Activated naive CD4-positive, alpha-beta T cell treated with anti-CD3 and anti-CD28 coated beads, Interleukin-2, amount 50 U/mL, for 24 hours (primary cell): ENCODE measurements at regions not wholly inside any gene's neighbourhood (a gene's known extent, or its start where the extent isn't known, plus 50 kb on each side); places are given as distances from the start of the nearest gene placed in this dataset.
"Not testable (repeated sequence)": the region's sequence is repeated elsewhere in the genome, so short reads cannot be mapped to it uniquely, and the experiment has no call there.

ENCODE experiments used
- H3K27ac Mint-ChIP-seq: one replicate; pipeline ENCODE4 v1.8.0; 2021; ENCODE audit warnings: mild to moderate bottlenecking, mixed read lengths
- H3K27me3 Mint-ChIP-seq: one replicate; pipeline ENCODE4 v1.8.0; 2021; ENCODE audit warnings: mixed read lengths
- H3K36me3 Mint-ChIP-seq: one replicate; pipeline ENCODE4 v1.8.0; 2021; ENCODE audit warnings: mixed read lengths
- H3K4me1 Mint-ChIP-seq: one replicate; pipeline ENCODE4 v1.8.0; 2021; ENCODE audit warnings: mixed read lengths
- H3K4me3 Mint-ChIP-seq: one replicate; pipeline ENCODE4 v1.8.0; 2021; ENCODE audit warnings: mild to moderate bottlenecking, mixed read lengths
- H3K9me3 Mint-ChIP-seq: one replicate; pipeline ENCODE4 v1.8.0; 2021; ENCODE audit warnings: mixed read lengths

DNA sequence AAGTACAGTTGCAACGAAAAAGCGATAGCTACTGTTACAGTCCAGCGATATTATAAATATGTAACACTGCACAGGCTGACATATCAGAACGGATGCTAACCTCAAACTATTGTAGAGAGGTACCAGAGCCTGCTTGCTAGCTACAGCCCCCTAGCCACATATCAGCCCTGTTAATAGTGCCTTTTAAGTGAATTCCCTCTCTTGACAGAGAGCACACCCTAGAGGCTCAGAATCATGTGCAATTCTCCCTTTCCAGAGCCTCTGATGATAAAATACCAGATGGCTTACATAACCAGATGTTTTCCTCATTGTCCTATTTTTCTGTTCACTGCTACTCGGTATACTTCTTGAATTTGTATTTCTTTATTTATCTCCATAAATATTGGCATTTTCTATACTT is 960.7 kb upstream of the CELF2 start:
- Mint-ChIP-seq H3K4me3 (no peak overlapping the region), H3K4me1 (no peaks in the 10 kb centered on the region), H3K27me3 (peaks cover 10% of the 10 kb centered on the region), H3K36me3 (no peaks in the 10 kb centered on the region), H3K9me3 (peaks cover 4% of the 10 kb centered on the region), H3K27ac (no peak overlapping the region)

DNA sequence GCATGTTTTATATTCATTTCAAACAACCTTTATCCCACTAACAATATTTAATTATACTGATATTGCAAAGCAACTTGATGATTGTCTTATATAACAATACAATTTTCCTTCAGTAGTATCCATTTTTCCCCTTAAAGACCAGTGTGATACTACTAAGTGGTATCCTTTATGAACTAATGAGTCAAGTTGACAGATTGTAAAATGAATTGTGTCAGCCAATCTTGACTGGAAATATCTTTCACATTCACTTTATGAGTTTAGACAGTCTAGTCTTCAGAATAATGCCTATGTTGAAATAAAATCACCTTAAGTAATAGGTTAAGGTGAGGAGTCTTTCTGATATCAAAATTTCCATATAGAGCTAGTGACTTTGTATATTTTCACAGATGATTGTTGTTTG is 950.0 kb upstream of the CELF2 start:
- Mint-ChIP-seq H3K9me3 (no peaks in the 10 kb centered on the region), H3K4me1 (no peaks in the 10 kb centered on the region), H3K36me3 (no peaks in the 10 kb centered on the region), H3K27me3 (no peaks in the 10 kb centered on the region), H3K4me3 (no peak overlapping the region), H3K27ac (no peak overlapping the region)

DNA sequence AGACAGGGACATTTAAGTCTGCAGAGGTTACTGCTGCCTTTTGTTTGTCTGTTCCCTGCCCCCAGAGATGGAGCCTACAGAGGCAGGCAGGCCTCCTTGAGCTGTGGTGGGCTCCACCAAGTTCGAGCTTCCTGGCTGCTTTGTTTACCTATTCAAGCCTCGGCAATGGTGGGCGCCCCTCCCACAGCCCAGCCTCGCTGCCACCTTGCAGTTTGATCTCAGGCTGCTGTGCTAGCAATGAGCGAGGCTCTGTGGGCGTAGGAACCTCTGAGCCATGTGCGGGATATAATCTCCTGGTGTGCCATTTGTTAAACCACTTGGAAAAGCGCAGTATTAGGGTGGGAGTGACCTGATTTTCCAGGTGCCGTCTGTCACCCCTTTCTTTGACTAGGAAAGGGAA is 942.8 kb upstream of the CELF2 start:
- H3K27ac Mint-ChIP-seq, H3K36me3 Mint-ChIP-seq, H3K9me3 Mint-ChIP-seq, H3K4me3 Mint-ChIP-seq, H3K27me3 Mint-ChIP-seq, H3K4me1 Mint-ChIP-seq: not testable (repeated sequence)

DNA sequence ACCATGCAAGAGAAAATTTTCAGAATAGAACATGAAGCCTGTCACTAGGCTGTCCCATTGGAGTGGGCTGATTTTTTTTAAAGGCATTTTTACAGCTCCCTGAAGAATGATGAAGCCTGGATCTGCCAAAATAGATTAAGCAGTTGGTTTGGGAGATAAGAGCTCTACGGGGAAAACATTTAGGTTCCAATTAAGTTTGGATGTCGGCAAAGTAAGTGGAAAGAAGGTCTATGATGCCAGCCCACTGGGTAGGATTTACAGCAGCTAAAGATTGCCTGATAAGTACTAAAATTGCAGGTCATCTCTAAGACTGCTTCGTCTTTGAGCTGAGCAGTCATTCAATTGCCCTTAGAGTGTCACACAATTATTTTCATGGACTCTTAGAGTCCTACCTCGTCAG is 939.2 kb upstream of the CELF2 start:
- Mint-ChIP-seq H3K9me3 (no peaks in the 10 kb centered on the region), H3K4me3 (no peak overlapping the region), H3K36me3 (no peaks in the 10 kb centered on the region), H3K27me3 (peaks cover 5% of the 10 kb centered on the region), H3K27ac (no peak overlapping the region), H3K4me1 (no peaks in the 10 kb centered on the region)

DNA sequence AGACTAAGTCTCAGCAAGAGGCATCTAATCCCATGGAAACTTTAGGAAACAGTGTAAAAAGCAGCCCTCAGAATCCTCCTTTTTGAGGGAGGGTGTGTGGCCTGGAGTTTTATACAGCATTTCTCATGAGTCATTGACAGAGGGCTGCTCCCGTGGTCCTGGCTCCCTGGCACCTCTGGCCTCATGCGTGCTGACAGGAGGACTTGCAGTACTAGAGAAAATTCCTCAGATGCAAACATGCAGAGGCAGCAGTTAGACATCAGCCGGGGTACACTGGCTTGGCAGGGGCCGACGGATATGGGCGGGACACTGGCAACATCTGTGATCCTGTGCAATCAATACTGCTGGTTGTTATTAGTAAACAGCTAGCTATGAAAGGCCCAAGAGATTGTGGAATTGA is 925.1 kb upstream of the CELF2 start:
- Mint-ChIP-seq H3K9me3 (no peaks in the 10 kb centered on the region), H3K4me1 (no peaks in the 10 kb centered on the region), H3K4me3 (no peak overlapping the region), H3K36me3 (no peaks in the 10 kb centered on the region), H3K27me3 (peaks cover 1% of the 10 kb centered on the region), H3K27ac (no peak overlapping the region)

DNA sequence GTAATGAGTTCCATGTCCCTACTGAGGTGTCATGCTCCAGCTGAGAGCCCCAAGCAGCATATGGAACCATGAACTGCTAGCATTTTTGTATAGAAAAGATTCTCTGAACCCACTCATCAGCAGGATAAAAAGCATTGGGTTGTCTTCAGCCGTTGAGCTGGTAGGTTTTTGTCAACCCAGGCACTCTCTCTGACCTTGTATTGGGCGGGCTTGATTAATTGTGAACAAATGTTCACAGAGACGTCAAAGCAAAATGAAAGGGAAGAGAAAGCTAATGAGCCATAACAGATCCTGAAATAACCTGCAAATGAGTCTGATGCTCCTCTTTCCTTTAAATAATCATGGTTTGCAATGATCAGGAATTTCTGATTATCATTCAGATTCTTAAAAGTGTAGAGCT is 924.7 kb upstream of the CELF2 start:
- no peak overlapping the region for H3K27ac Mint-ChIP-seq
- no peak overlapping the region for H3K4me3 Mint-ChIP-seq
- no peaks in the 10 kb centered on the region for H3K4me1 Mint-ChIP-seq
- H3K9me3 Mint-ChIP-seq: no peaks in the 10 kb centered on the region
- no peaks in the 10 kb centered on the region for H3K36me3 Mint-ChIP-seq
- H3K27me3 Mint-ChIP-seq: peaks cover 1% of the 10 kb centered on the region

DNA sequence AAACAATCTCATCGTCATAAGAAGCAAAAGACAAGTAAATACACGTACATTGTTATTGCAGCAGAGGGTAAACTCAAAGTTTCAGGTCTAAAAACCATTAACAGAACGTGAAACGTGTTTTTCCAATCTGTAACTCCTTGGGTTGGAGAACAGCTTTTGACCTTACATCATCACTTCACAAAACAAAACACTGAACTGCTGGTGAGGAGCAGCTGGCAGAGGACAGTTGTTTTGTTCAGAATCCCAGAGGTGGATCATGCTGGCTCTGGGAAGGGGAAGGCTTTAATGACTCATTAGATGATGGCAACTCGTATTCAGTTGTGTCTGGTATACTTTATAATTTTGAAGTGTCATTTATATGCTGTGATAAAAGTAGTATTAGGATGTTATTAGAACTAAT is 923.0 kb upstream of the CELF2 start:
- no peaks in the 10 kb centered on the region for H3K36me3 Mint-ChIP-seq
- H3K27ac Mint-ChIP-seq: no peak overlapping the region
- H3K4me3 Mint-ChIP-seq: no peak overlapping the region
- peaks cover 3% of the 10 kb centered on the region for H3K27me3 Mint-ChIP-seq
- H3K9me3 Mint-ChIP-seq: peaks cover 7% of the 10 kb centered on the region
- no peaks in the 10 kb centered on the region for H3K4me1 Mint-ChIP-seq

DNA sequence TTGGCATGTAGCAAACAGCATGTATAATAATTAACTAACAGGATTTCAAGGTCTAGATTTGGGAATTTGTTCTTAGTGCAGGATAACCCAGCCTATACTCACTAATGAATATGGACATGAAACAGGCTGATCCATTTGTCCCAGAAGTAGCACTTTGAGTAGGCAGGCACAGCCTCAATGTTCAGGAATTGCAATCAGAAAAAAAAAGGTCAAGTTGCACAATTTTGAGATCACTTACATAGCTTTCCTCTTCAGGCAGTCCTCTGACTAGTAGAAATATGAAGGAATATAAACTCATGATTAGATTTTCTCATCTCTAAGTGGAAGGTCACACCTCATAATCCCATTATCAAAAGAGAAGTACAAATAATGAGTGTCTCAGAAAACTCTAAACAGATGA is 921.4 kb upstream of the CELF2 start:
- Mint-ChIP-seq H3K27ac (no peak overlapping the region), H3K36me3 (no peaks in the 10 kb centered on the region), H3K27me3 (peaks cover 3% of the 10 kb centered on the region), H3K9me3 (peaks cover 13% of the 10 kb centered on the region), H3K4me3 (no peak overlapping the region), H3K4me1 (no peaks in the 10 kb centered on the region)

DNA sequence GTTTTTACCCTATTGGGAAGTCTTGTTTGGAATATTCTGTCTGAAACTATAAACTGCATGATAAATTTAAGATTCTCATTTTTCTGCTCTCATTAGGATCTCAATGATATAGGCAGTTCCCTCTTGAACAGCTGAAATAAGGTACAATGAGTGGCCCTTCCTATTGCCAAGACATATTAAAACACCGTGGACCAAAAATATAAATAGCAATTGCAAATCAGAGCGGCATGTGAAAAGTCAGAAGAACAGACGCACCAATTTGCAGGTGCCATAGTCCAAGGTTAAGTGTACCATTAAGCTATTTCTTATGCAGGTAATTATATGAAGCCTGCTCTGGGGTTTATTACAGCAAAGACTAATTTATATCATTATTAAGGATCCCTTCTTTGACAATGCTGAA is 920.8 kb upstream of the CELF2 start:
- Mint-ChIP-seq H3K27me3 (peaks cover 3% of the 10 kb centered on the region), H3K4me3 (no peak overlapping the region), H3K9me3 (peaks cover 13% of the 10 kb centered on the region), H3K36me3 (no peaks in the 10 kb centered on the region), H3K27ac (no peak overlapping the region), H3K4me1 (no peaks in the 10 kb centered on the region)

DNA sequence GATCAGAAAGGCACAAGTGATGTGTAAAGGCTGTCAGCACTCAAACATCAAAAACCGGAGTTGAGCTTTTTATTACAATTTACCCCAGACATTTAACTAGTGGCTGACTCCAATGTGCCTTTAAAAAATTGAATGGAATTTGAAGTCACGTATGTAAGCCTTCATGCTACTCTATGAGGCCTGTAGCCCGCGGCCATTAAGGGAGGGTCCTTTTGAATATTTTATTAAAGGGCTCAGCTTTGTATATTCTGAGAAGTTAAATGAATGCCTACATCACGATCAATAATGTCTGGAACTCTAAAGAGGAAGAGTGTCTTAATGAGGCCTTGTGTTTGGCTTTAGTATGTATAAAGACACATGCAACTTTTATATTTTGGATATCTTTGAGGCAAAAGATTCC is 916.6 kb upstream of the CELF2 start:
- Mint-ChIP-seq H3K4me1 (no peaks in the 10 kb centered on the region), H3K27me3 (peaks cover 5% of the 10 kb centered on the region), H3K4me3 (no peak overlapping the region), H3K36me3 (no peaks in the 10 kb centered on the region), H3K9me3 (peaks cover 13% of the 10 kb centered on the region), H3K27ac (no peak overlapping the region)

DNA sequence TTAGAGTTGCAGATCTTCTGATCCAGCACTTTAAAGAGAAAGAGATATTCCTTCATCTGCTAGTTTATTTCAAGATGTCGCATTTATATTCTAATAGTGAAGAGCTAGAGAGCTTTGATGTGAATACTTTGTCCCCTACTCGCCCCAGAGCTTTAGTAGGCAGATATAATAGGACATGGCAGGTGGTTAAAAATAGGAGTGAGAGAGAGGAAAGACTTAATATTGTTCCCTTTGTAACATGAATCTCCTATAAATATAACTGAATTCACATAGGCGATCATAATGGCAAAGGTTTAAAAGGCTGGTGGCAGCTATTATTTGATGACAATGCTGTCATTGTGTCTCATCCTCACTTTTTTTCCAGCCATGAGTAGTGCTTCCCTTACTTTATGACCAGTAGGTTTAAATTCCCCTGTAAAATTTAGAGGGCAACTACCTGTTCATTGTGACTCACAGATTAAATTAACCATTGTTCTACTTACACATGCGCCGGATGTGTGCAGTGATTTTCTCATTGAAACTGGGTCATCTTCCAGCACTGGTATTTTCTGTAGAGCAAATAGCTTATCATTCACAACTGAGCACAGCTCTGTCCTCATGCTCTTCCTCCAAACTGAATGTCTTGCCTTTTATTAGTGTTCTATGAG is 906.7 kb upstream of the CELF2 start:
- H3K27ac Mint-ChIP-seq: no peak overlapping the region
- H3K4me1 Mint-ChIP-seq: no peaks in the 10 kb centered on the region
- H3K9me3 Mint-ChIP-seq: no peaks in the 10 kb centered on the region
- no peaks in the 10 kb centered on the region for H3K36me3 Mint-ChIP-seq
- H3K27me3 Mint-ChIP-seq: peaks cover 8% of the 10 kb centered on the region
- no peak overlapping the region for H3K4me3 Mint-ChIP-seq

DNA sequence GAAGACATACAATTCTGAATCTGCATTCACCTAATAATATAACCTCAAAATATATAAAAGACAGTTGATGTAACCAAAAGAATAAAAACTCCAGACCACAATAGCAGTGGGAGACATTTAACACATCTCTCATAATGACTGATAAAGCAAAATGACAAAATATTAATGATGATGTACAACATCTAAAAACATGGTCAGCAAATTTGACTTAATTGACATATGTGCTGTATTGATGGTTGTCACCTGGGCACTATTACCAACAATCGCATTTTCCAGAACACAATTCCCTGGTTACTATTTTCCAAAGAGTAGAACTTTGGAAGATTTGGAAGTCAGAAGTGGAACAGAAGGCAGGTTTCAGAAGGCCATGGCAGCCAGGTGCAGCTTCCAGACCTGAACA is 899.5 kb upstream of the CELF2 start:
- Mint-ChIP-seq H3K27ac (no peak overlapping the region), H3K4me3 (no peak overlapping the region)

DNA sequence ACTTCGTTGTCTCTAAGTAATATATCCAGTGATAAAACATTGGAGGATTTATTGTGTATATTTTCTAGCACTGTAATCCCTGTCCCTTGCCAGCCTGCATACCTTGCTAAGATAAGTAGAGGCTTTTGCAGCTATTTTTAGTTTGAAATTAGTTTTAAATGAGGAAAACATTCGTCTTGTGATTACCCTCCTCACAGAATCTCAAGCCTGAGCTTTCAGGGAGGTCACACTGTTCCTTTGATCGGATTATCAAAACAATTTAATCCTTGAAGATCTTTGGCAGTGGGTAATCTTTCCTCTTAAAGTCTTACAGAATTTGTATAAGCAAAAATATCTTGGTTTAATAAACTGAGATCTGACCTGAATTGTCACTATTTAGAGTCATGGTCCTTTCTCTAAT is 897.0 kb upstream of the CELF2 start:
- no peak overlapping the region for H3K27ac Mint-ChIP-seq
- peaks cover 1% of the 10 kb centered on the region for H3K36me3 Mint-ChIP-seq
- H3K4me1 Mint-ChIP-seq: no peaks in the 10 kb centered on the region
- peaks cover 8% of the 10 kb centered on the region for H3K27me3 Mint-ChIP-seq
- peaks cover 4% of the 10 kb centered on the region for H3K9me3 Mint-ChIP-seq
- H3K4me3 Mint-ChIP-seq: no peak overlapping the region

More for the DNA sequence above, 899.5 kb upstream of the CELF2 start:
- H3K4me1 Mint-ChIP-seq: no peaks in the 10 kb centered on the region
- H3K27me3 Mint-ChIP-seq: peaks cover 12% of the 10 kb centered on the region
- peaks cover 1% of the 10 kb centered on the region for H3K36me3 Mint-ChIP-seq
- peaks cover 4% of the 10 kb centered on the region for H3K9me3 Mint-ChIP-seq

DNA sequence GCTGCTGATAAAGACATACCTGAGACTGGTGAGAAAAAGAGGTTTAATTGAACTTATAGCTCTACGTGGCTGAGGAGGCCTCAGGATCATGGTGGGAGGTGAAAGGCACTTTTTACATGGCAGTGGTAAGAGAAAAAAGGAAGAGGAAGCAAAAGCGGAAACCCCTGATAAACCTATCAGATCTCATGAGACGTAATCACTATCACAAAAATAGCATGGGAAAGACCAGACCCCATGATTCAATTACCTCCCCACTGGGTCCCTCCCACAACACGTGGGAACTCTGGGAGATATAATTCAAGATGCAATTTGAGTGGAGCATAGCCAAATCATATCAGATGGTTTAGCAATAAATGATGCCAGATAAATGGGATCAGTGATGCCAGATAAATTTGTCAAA is 892.0 kb upstream of the CELF2 start:
- Mint-ChIP-seq H3K4me1 (no peaks in the 10 kb centered on the region), H3K36me3 (no peaks in the 10 kb centered on the region), H3K4me3 (no peak overlapping the region), H3K27ac (no peak overlapping the region), H3K27me3 (peaks cover 6% of the 10 kb centered on the region), H3K9me3 (no peaks in the 10 kb centered on the region)

DNA sequence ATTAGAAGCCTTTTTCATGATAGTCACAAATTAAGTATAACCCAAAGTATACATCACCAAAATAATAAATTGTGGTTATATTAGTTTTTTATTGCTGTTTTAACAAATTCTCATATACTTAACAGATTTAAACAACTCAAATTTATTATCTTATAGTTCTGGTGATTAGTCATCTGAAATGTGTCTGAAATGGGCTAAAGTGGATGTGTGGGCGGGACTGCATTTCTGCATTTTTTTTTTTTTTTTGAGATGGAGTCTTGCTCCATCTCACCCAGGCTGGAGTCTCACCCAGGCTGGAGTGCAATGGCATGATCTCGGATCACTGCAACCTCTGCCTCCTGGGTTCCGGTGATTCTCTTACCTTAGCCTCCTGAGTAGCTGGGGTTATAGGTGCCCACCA is 891.5 kb upstream of the CELF2 start:
- Mint-ChIP-seq H3K4me1 (no peaks in the 10 kb centered on the region), H3K4me3 (no peak overlapping the region), H3K36me3 (no peaks in the 10 kb centered on the region), H3K27me3 (peaks cover 6% of the 10 kb centered on the region), H3K27ac (no peak overlapping the region), H3K9me3 (no peaks in the 10 kb centered on the region)

DNA sequence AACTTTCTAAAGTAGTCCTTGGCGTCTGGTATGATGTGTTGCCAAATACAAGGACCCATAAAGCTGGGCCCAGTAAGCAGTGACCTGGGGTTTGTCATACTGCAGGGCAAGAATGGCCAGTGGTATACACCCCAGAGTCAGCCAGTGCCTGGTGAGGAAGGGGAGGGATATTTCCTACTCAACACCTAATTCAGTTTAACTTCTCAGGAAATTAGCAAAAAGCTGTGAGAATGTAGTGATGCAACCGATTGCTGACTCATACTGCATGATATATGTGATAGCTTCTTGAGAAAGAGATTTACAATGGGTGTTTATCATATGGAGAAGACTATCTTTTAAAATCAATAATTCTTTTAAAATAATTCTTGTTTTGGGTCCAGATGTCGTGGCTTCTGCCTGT is 889.3 kb upstream of the CELF2 start:
- no peaks in the 10 kb centered on the region for H3K36me3 Mint-ChIP-seq
- no peaks in the 10 kb centered on the region for H3K9me3 Mint-ChIP-seq

DNA sequence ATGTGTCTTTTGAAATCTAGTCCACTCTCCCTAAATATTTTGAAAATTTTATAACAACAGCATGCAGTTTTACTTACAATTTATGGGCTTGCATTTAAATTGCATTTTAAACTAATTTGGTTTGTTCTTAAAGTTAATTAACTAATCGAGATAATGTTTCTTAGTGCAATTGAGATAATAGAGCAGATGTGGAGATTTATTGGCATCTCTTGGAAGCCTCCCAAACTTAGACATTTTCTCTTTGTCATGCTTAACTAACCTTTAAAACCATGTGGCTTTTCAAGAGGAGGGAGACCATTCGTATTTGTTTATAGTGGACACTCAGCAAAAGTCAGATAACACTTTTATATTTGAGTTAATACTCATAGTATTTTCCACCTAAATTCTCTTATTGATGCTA is 887.0 kb upstream of the CELF2 start:
- Mint-ChIP-seq H3K4me3 (no peak overlapping the region), H3K9me3 (no peaks in the 10 kb centered on the region), H3K27me3 (peaks cover 6% of the 10 kb centered on the region), H3K36me3 (no peaks in the 10 kb centered on the region), H3K27ac (no peak overlapping the region), H3K4me1 (no peaks in the 10 kb centered on the region)

More for the DNA sequence above, 889.3 kb upstream of the CELF2 start:
- Mint-ChIP-seq H3K4me1 (no peaks in the 10 kb centered on the region), H3K27me3 (peaks cover 6% of the 10 kb centered on the region), H3K27ac (no peak overlapping the region), H3K4me3 (no peak overlapping the region)
